ENCODE measurements at regions not wholly inside any gene's neighbourhood (a gene's known extent, or its start where the extent isn't known, plus 50 kb on each side); places are given as distances from the start of the nearest gene placed in this dataset.

DNA sequence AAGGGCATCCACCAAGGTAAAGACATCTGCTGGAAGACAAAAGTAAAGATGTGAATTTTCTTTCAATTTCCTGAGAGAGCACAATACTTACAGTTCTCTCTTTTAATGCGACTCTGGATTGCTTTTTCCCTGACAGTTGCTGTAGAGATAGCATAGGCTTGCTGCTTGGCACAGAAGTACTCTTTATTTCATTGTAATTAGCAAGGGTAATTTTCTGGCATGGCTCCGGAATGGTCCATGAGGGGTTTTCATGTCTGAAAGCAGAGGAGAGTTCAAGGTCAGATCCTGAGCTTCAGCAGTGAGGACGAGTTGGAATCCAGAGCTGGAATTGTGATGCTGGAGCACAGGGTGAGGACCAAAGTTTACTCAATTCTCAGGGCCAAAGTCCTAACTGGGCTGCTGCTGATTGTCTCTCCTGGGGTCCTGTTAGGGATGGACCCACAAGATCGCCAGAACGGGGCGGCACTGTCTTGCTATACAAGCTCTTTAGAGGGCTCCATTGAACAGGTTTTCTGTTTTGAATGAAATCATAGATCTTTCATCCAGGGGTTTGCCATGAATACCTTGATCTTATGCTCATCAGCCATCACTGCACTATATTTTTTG, 190.0 kb upstream of the MKI67 start:
- no peak for DNase-seq (ENCODE audit: low spot score)

DNA sequence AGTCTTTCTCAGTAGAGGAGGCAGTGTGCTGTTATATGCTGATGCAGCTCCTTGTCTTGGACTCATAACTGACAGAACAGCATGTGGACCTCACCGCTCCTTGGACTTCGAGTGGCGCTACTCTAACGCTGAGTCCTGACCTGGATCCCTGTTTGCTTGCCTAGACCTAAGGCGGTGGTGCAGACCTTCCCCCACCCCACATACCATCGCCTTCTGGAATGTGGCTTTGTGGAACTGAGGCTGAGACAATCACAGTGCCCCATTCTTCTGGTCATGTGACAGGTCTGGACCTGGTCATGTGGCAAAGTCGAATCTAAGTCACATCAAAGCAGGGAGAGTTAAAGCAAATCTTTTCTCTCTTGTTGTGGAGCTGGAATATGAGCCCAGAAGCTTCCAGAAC, 190.7 kb upstream of the MKI67 start:
- DNase-seq (ENCODE audit: low spot score): no peak

DNA sequence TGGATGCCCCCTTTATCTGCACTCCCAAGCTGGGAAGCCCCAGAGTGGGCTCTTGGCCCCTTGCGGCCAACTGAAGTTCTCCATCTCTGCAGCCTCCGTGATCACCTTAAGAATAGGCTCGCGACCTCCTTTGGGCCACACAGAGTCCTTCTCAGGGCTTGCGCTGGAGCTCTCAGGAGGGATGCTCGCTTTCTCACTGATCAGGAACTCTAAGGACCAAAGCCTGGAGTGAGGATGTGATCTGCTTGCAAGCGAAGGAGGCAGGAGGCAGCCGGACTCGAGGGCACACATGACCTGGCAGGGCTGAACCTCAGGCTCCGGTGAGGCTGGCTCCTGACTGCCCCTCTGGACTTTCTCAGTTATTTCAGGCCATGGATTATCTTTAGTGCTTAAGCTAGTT, 192.1 kb upstream of the MKI67 start:
- no peak for DNase-seq (ENCODE audit: low spot score)

DNA sequence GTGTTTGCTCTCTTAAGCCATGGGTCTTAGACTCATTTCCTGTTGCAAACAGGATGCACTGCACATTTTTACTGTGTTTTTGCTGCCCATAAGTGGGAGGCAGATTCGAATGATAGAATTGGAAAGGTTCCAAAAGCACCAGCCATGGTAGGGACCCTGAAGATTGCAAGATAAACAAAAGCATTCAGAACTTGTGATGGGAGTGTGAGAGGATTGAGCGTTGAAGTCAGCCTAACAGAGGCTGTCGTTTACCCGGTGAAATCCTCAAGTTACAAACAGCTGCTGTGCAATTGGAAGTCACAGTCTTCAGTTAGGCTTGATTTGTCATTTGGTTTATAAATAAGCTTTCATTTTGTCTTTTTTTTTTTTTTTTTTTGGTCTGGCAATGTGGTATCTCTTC, 192.7 kb upstream of the MKI67 start:
- no peak for DNase-seq (ENCODE audit: low spot score)

DNA sequence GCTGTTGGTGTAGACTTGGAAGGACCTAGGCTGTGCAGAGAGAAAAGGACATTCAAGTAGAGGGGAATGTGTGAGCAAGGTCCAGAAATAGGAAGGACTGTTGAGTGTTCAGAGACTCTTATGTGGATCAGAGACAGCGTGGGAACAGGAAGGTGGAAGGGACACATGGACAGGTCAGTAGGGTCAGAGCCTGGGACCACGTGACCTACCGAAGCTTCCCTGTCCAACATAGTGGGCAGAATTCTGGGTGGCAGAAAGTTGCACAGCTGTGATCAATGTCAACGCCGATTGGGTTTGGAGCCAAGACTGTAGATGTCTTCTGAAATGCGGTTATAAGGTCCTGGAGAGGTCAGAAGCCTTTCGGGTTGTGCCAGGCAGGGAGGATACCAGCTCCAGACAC, 195.9 kb upstream of the MKI67 start:
- DNase-seq (ENCODE audit: low spot score): no peak

DNA sequence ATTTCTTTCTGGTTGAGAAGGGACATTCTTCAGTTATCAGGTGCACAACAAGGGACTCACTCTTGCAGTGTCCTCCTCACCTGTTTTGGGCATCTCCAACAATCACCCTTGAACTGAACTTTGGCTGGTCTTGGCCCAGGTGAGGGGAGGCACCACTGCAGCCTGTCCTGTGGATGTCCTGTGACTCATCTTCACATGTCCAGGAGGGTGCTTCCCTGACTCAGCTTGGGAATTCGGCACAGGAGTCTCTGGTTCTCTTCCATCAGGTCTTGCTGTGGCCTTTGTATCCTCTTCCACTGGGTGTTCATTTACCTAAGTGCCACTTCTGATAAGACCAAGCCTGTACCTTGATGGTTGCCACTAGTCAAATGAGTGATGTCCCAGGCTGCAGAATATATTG, 196.7 kb upstream of the MKI67 start:
- DNase-seq (ENCODE audit: low spot score): no peak

DNA sequence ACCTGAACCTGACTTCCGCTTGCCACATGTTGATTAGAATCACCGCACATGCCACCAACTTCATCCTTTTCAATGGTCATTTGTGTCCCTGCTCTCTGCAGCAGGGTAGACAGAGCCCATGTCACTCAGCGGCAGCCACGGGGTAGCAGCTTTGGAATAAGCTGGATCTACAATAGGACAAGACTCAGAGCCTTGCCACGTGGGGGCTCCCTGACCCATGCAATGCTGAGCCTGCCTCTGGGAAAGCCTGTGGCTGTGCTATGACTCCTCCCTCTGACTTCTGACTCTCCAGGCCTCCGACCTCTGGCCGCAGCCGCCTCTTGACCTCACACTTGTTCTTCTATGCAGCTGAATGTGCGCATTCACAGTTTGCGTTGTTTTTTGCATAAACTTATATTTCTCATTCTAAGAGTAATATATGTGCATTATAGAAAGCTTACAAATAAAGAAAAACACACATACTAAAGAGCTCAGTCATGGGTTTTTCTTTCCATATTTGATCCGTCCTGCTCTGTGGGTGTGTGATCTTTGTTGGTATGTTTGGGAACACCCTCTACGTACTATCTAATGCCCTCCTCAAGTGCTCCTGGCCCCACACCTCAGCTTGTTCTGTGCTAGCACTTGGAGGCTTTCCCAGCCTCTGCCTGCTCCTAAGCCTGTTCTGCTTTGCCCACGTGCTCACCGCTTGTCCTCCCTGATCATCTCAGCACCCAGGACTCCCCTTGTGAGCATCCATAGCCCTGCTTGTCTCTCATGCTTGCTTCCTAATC, 198.0 kb upstream of the MKI67 start:
- no peak for DNase-seq (ENCODE audit: low spot score)

DNA sequence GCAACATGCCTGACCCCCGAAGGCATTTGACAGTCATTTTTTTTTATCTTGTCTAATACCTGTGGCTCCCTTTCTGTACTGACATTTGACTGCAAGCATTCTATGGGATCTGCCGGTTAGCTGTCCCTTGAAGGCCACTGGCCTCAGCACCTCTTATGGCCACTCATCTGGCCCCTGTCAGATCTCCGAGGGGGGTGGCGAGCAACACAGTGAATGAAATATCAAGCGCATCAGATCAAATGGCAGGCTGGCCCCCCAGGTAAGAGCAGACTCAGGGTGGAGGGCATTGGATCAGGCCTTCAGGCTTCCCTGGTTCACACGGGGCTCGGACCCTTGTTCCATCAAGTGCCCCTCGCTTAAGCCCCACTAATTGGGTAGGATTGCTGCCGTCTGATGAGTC, 199.6 kb upstream of the MKI67 start:
- no peak for DNase-seq (ENCODE audit: low spot score)

DNA sequence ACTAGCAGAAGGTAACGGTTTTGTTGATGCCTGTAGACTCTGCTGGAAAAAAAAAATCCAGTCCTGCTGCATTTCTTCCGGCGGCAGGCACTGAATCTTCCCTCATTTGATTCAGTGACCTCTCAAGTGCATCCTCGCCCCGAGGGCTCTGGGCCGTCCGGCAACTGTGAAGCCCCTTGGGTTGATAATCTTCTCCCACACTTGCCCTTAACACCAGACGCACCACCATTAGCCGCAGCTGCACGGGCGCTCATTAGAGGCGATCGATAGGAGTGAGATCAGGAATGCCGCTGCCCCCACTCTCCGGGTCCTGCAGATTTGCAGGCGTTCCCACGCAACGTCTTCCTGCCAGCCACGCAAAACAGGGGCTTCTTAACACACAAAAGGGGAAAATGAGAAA, 200.0 kb upstream of the MKI67 start:
- DNase-seq (ENCODE audit: low spot score): no peak

DNA sequence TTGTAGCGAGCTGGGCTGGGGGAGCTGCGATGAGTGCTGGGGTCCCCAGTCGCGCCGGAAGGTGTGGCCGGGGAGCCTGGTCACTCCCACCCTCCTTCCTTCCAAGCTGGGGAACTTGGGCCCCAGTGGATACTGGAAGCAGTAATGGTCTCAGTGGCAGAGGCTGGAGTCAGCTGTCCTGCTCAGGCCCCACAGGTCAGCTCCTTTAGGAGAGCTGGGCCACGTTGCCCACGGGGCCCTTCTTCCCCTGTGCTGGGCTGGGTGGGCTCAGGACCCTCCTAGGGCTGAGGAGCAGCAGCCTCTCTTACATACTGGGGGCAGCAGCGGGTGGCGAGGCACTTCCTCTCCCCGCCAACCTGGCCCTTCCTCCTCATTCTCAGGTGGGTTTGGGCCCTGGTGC, 200.6 kb upstream of the MKI67 start:
- DNase-seq (ENCODE audit: low spot score): no peak

DNA sequence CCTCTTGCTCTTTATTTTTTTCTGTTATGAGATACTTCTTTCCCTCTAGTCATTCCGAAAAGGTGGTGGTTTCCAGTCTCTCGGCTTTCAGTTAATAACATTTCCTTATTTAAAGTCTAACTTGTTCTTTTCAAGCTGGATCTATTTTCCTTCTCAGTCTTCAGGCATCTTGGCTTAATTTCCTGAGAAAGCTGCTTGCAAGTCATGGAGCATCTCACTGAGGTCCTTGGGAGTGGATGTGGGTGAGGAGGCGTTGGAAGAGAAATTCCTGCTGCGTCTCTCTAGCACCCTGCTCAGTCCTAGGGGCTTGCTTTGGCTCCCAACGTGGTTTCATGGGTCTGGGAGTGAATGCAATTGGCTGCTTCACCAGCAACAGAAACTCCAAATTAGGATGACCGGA, 210.2 kb upstream of the MKI67 start:
- DNase-seq (ENCODE audit: low spot score): no peak

DNA sequence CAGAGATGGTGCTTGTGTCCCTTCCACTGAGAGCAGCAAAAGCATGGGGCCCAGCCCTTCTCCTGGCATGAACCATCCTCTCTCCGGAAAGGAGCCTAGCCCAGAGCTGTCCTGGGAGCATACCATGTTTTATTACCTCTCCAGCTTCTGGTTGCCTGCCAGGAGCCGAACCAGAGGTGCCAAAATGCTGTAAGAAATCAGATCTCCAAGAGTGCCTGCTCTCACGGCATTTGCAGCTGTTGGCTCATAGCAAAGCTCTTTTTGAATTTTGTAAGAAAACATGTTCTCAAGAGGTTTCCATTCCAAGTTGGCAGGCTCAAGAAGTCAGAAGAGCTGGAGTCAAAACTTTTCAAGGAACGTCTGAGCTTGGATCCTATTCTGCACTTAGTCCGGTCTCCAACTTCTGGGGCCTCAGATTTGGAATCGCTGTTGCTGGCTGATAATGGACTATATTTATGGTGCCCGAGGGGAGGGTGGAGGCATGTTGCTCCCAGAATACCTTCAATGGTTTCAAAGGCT, 211.7 kb upstream of the MKI67 start:
- no peak for DNase-seq (ENCODE audit: low spot score)

DNA sequence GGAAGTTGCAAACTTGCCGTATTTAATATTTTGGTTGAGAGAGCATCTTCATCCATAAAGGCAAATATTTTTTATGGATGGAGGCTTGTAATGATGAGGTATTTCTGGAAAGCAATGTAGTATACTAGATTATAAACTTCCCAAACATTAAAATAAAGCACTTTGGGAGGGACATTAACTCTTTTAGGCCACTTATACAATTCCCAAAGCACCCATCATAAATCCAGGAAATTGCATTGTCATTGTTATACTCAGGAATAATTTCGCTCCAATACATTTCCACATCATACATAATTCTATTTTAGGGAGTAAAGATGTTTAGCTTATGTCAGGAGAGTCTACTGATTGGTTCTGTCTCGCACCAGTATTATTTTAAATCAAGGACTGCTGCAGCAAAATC, 212.7 kb upstream of the MKI67 start:
- DNase-seq (ENCODE audit: low spot score): no peak

DNA sequence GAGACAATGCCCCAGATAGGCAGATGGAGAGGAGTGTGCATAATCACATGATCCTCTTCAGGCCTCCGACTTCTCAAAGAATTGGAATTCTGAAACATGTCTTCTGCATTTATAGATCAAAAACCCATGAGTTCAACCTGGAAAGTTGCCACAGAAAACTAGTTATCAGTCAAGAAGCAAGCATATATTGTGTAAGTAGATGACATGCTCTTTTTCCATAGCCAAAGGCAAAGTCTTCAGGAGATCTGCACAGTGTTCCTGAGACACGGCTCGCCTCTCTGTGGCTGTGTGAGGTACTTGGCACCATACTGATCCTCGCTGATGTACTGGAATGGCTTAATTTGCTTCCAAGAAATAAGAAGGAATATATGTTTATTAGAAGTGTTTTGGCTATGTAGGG, 213.5 kb upstream of the MKI67 start:
- DNase-seq (ENCODE audit: low spot score): no peak

DNA sequence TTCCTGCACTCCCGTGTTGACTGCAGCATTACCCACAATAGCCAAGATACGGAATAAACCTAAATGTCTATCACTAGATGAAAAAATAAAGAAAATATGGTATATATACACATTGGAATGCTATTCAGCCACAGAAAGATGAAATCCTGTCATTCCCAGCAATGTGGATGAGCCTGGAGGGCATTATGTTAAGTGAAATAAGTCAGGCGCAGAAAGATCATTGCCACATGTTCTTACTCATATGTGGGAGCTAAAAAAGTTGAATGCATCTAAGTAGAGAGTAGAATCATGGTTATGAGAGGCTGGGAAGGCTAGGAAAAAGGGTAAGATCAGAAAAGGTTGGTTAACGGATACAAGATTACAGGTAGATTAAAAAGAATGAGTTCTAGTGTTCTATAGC, 219.1 kb upstream of the MKI67 start:
- no peak for DNase-seq (ENCODE audit: low spot score)

DNA sequence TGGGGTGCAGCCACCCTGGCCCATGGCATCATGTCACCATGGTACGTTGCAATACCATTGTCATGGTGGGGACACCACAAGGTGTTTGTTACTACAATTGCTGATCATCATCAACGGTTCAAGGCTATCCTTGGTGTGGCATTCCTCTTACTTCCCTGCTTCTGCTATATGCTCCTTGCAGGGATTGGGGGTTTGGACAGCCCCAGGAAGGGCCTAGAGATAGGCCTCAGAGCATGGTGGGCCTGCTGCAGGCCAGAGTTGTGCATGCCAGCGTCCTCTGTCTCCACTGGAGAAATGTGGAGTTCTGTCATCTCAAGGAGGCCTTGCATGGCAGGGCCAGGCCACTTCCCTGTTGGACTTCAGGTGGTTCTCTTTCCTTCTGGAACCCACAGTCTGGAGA, 234.6 kb upstream of the MKI67 start:
- DNase-seq (ENCODE audit: low spot score): no peak

DNA sequence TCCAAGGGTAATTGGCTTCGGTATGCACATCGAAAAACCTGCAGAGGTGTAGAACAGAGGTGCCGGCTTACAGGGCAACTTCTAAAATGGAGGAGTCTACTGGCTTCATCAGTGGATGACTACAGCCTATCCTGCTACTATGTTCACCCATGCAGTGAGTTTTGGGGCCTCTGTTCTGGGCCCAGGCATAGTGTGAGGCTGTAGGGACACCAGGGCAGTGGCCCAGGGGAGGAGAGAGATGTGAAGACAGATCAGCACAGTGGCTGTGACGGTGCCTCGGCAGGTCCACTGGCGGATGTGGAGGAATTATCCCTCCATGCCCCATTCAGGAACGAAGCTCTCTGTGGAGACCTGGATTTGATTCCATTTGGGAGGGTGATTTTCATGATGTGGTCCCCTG, 235.3 kb upstream of the MKI67 start:
- DNase-seq (ENCODE audit: low spot score): no peak

DNA sequence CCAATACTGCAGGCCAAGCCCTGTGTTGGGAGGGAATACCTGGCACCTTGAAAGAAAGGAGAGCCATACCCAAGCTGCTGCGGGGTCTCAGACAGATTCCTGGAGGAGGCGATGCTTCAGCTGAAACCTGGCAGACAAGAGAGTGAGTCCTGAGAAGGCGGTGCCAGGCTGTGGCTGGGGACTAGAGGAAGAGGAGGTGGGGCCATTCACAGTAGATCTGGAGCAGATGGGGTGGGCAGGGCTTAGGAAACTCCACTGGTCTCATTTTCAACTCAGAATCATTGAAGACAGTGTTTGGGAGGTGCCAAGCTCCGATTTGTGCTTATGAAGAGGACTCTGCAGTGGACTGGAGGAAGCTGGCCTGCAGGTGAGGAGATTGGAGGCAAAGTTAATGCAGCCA, 236.3 kb upstream of the MKI67 start:
- no peak for DNase-seq (ENCODE audit: low spot score)

DNA sequence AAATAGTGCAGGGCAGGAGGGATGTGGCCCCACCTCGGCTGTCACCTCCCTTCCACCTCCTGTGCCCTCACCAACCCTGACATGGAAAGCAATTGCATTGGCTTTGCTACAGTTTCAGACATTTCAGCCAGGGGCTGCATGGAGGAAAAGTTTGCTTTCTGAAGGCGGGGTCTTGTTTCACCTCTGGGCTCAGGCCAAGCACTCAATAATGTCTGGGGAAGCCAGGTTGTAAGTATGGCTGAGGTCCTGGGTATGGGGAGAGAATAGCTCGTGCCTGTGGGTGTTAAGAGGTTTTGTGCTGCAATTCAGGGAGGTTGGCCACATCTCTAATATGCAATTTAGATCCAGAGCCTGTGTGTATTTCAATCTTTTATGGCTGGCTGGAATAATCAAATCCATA, 238.4 kb upstream of the MKI67 start:
- no peak for DNase-seq (ENCODE audit: low spot score)

DNA sequence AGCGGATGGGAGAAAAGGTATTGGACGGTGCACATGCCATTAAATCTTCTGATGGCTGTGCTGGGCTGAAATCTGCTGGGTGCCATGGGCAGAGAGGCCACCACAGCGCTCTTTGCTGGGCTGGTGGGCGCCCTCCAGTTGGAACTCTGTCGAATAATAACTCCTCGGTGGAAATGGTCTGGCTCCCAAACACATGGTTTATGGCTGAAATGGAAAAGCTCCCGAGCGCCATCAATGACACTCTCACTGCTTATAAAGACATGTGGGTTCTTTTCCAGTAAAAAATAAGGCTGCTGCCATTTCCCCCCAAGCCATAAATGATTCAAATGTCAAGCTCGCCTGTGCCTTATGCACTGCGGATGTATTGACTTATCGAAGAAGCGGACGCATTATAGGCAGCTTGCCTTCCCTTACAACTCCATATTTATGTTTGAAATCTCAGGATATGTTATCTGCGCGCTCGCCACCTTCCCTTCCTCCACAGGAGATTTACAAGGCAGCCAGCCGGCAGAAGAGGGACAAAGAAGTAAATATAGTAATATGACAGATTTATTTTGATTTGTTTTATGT, 239.0 kb upstream of the MKI67 start:
- DNase-seq (ENCODE audit: low spot score): no peak

DNA sequence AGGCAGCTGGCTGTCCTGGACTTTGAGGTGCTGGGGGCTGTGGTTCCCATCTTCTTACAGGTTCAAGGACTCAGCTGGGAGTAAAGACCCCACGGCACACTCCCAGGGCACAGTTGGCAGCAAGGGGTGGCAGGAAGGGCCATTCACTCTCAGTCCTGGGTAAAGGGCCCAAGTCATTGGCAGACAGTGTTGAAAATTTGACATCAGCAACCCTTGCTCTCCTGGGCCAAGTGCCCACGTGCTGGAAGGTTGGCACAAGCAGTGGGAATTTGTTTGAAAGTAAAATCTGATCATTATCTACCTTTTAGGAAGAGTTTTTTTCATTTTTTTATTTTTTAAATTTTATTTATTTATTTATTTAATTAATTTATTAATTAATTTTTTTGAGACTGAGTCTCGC, 241.6 kb upstream of the MKI67 start:
- DNase-seq (ENCODE audit: low spot score): no peak

DNA sequence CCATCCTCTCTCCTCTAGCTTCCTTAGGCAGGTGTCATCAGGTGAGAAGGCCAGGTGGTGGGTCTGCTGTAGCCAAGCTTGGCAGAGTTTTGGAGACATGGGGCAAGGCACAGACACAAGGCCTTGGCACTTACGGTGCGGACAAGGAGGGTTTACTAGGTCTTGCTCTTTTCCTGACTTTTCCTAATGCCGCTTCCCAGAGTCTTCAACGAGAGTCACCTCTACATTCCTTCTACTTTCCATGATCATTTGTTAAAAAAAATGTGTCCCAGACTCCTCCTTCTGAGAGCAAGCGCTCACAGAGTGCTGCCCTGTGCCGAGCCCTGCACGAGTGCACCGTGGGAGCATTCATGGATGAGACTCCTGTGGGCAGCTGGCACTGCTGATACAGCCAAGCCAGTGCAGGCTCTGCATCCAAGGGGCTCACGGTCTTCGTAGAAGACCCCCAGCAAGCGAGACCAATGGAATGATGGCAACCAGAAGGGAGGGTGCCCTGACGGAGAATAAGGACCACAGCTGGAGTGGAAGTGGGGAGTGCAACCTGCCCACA, 243.0 kb upstream of the MKI67 start:
- no peak for DNase-seq (ENCODE audit: low spot score)

DNA sequence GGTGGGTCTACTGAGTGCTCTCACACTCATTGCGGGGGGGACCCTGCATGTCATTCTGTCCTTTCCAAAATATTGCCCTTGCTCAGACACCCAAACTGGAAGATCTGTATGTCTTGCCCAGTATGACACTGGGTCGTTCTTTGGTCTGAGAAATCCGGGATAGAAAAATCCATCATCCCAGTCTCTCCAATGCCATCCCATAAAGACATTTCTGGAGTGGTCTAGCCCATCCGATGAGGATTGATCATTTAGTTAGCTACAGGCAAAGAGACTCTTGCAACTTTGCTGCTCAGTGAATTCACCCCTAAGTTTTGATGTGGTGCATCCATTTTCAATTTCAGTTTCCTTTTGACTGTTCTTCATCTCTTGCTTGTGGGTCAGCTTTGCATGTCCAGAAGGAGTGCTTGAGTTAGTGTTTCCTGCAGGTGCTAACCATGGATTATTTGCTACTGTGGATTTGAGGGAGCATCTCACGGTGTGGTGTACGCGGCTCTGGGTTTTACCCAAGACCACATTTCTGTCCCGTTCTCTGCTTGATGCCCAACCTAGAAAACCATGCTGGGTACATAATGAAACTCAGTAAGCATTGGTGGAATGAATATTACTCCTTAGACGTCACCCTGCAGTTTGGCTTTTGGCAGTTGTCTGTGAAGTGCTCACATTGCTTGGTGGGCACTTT, 247.0 kb upstream of the MKI67 start:
- no peak for DNase-seq (ENCODE audit: low spot score)

Data from putamen (tissue), 1 donor.